SH-SY5Y (cell line): ENCODE measurements at regions not wholly inside any gene's neighbourhood (a gene's known extent, or its start where the extent isn't known, plus 50 kb on each side); places are given as distances from the start of the nearest gene placed in this dataset.

ENCODE experiments used
- GATA2 ChIP-seq: IDR thresholded peaks from 2 replicates; pipeline ENCODE4 v1.6.1; 2011; ENCODE audit warnings: mild to moderate bottlenecking, low read depth, low read length
- GATA3 ChIP-seq: IDR thresholded peaks from 2 replicates; pipeline ENCODE4 v1.6.1; 2011; ENCODE audit warnings: low read depth, mild to moderate bottlenecking, low read length, moderate library complexity

- TF ChIP-seq GATA3 (no peak), GATA2 (no peak)
These were observed 76.9 kb upstream of the CDH20 start for GRCh38 chr18:61256291-61256690.

GRCh38 chr18:61261870-61262269 is 71.4 kb upstream of the CDH20 start:
- TF ChIP-seq GATA2 (no peak), GATA3 (no peak)

GRCh38 chr18:61272793-61273192 is 60.4 kb upstream of the CDH20 start:
- TF ChIP-seq GATA3 (no peak), GATA2 (no peak)

GRCh38 chr18:61273533-61273932 is 59.7 kb upstream of the CDH20 start:
- TF ChIP-seq GATA2 (peak; percentile 81; the same call in 1 of the 2 replicates), GATA3 (peak; percentile 89)

GRCh38 chr18:61274416-61274960 is 58.7 kb upstream of the CDH20 start:
- TF ChIP-seq GATA3 (no peak), GATA2 (no peak)

- TF ChIP-seq GATA3 (no peak), GATA2 (no peak)
These were observed 55.4 kb upstream of the CDH20 start for GRCh38 chr18:61277808-61278207.

- TF ChIP-seq GATA3 (no peak), GATA2 (no peak)
These were observed 51.8 kb upstream of the CDH20 start for GRCh38 chr18:61281431-61281830.

GRCh38 chr18:61282926-61283325 is 50.3 kb upstream of the CDH20 start:
- no peak for TF ChIP-seq GATA3
